Activated CD4-positive, alpha-beta memory T cell treated with anti-CD3 and anti-CD28 coated beads, Interleukin-2, amount 10 ng/mL, durations not matched to agents 7 days and 5 days (primary cell): ENCODE measurements at regions not wholly inside any gene's neighbourhood (a gene's known extent, or its start where the extent isn't known, plus 50 kb on each side); places are given as distances from the start of the nearest gene placed in this dataset.
"Not testable (repeated sequence)": the region's sequence is repeated elsewhere in the genome, so short reads cannot be mapped to it uniquely, and the experiment has no call there.

Experiments used
- CTCF ChIA-PET: fragments of 350-600 bp; sonication (Branson Sonifier 250); formaldehyde crosslinking; loops from one replicate; lab custom pipeline; 2021; ENCODE audit warnings: antibody characterized with exemption, inconsistent platforms; lab: Charles Lee
- POLR2A ChIA-PET: fragments of 350-600 bp; sonication (Branson Sonifier 250); formaldehyde crosslinking; loops from one replicate; lab custom pipeline; 2021; ENCODE audit warnings: antibody characterized with exemption; lab: Charles Lee
- DNase-seq: peaks from one replicate; pipeline ENCODE4 v3.0.0-alpha.2; 2020
- H3K27ac Mint-ChIP-seq: one replicate; pipeline ENCODE4 v1.8.0; 2021; ENCODE audit warnings: mild to moderate bottlenecking, mixed read lengths
- H3K27me3 Mint-ChIP-seq: one replicate; pipeline ENCODE4 v1.8.0; 2021; ENCODE audit warnings: mixed read lengths
- H3K36me3 Mint-ChIP-seq: one replicate; pipeline ENCODE4 v1.8.0; 2021; ENCODE audit warnings: low read depth, mixed read lengths
- H3K4me1 Mint-ChIP-seq: one replicate; pipeline ENCODE4 v1.8.0; 2021; ENCODE audit warnings: mixed read lengths
- H3K4me3 Mint-ChIP-seq: one replicate; pipeline ENCODE4 v1.8.0; 2021; ENCODE audit warnings: mild to moderate bottlenecking, mixed read lengths
- H3K9me3 Mint-ChIP-seq: one replicate; pipeline ENCODE4 v1.8.0; 2021; ENCODE audit warnings: mixed read lengths

GRCh38 chr20:22529150-22530019 is 55.0 kb downstream of the FOXA2 start:
- ChIA-PET CTCF (no interaction called here), POLR2A (no interaction called here)

DNA sequence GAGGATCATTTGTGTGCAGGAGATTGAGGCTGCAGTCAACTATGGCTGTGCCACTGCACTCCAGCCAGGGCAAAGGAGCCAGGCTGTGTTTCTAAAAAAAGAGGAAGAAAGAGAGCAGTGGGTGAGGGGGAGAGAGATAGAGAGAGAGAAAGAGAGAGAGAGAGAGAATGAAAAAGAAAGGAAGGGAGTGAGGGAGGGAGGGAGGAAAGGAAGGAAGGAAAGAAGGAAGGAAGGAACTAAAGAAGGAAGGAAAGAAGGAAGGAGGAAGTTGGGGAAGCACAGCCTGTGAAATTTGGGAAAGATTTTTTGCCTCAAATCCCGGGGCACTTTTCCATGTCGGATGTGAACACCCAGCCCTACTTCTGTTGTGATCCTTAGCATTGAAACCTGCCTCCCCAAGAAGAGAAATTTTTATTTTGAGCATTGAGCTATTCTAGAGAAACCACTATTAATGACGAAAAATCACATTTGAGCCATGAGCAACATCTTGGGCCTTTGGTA is 57.8 kb downstream of the FOXA2 start:
- no peaks in the 10 kb centered on the region for H3K27me3 Mint-ChIP-seq
- ChIA-PET CTCF (no interaction called here), POLR2A (no interaction called here)
- no peak for DNase-seq
- H3K4me1 Mint-ChIP-seq: no peaks in the 10 kb centered on the region
- no peaks in the 10 kb centered on the region for H3K36me3 Mint-ChIP-seq
- H3K9me3 Mint-ChIP-seq: peaks cover 14% of the 10 kb centered on the region
- no peak overlapping the region for H3K4me3 Mint-ChIP-seq
- no peak overlapping the region for H3K27ac Mint-ChIP-seq

More at GRCh38 chr20:22529150-22530019, 55.0 kb downstream of the FOXA2 start:
- no peak for DNase-seq
- H3K9me3 Mint-ChIP-seq: peaks cover 5% of the 10 kb centered on the region
- H3K27ac Mint-ChIP-seq: no peak overlapping the region
- no peaks in the 10 kb centered on the region for H3K36me3 Mint-ChIP-seq
- H3K4me3 Mint-ChIP-seq: no peak overlapping the region
- H3K4me1 Mint-ChIP-seq: no peaks in the 10 kb centered on the region
- no peaks in the 10 kb centered on the region for H3K27me3 Mint-ChIP-seq

DNA sequence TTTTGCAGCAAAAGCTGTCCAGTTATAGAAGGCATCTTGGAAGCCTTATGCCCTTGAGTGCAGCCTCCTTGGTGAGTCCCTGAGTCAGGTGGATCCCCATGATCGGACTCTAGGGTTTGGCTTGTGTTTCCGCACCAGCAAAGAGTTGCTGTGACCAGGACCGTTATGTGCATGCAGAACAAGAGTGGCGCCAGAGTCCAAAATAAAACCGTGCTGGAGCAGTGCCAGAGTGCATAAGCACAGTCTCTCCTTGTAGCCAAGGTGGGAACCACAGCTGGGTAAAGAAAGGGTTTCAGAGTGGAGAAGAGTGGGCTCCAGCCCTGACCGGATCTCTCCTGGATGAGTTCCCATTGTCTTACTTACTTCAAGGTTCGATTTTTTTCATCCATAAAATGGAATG is 58.6 kb downstream of the FOXA2 start:
- no peaks in the 10 kb centered on the region for H3K36me3 Mint-ChIP-seq
- DNase-seq: no peak
- H3K27ac Mint-ChIP-seq: no peak overlapping the region
- POLR2A ChIA-PET: no interaction called here
- no peak overlapping the region for H3K4me3 Mint-ChIP-seq
- peaks cover 11% of the 10 kb centered on the region for H3K9me3 Mint-ChIP-seq
- CTCF ChIA-PET: no interaction called here
- H3K27me3 Mint-ChIP-seq: no peaks in the 10 kb centered on the region
- no peaks in the 10 kb centered on the region for H3K4me1 Mint-ChIP-seq

DNA sequence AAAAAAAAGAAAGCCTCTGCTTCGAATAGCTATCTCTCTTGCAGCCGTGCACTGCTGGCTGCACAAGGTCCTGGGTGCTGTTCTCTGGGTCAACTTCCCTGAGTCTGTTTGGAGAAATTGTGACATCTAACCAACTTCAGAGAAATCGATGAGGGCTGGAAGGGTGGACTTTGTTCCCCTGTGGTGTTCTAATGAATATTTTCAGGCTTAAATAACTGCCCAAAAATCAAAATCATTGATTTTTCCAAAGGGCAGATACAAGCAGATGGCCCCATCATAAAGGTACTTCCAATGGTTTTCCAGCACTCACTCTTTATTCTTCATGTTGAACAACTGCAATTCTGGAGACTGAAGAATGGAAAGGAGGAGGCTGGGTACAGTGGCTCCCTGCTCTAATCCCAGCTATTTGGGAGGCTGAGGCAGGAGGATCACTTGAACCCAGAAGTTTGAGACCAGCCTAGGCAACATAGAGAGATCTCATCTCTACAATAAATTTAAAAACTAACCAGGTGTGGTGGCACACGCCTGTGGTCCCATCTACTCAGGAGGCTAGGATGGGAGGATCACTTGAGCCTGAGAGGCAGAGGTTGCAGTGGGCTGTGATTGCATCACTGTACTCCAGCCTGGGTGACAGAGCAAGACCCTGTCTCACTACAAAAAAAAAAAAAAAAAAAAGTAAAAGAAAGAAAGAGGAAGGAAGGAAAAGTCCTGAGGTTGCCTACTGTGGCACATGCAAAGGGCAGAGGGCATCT is 59.1 kb downstream of the FOXA2 start:
- DNase-seq: no peak
- ChIA-PET POLR2A (no interaction called here), CTCF (no interaction called here)
- Mint-ChIP-seq H3K36me3 (no peaks in the 10 kb centered on the region), H3K27me3 (no peaks in the 10 kb centered on the region), H3K4me3 (no peak overlapping the region), H3K4me1 (no peaks in the 10 kb centered on the region), H3K27ac (no peak overlapping the region), H3K9me3 (peaks cover 14% of the 10 kb centered on the region)

- no peak for DNase-seq
- peaks cover 14% of the 10 kb centered on the region for H3K9me3 Mint-ChIP-seq
- no peak overlapping the region for H3K27ac Mint-ChIP-seq
- H3K4me3 Mint-ChIP-seq: no peak overlapping the region
- ChIA-PET CTCF (no interaction called here), POLR2A (no interaction called here)
- H3K36me3 Mint-ChIP-seq: no peaks in the 10 kb centered on the region
- H3K4me1 Mint-ChIP-seq: no peaks in the 10 kb centered on the region
- no peaks in the 10 kb centered on the region for H3K27me3 Mint-ChIP-seq
These were observed 59.9 kb downstream of the FOXA2 start for GRCh38 chr20:22524393-22525015.

- Mint-ChIP-seq H3K4me1 (no peaks in the 10 kb centered on the region), H3K27ac (no peak overlapping the region), H3K36me3 (no peaks in the 10 kb centered on the region), H3K27me3 (no peaks in the 10 kb centered on the region), H3K9me3 (peaks cover 14% of the 10 kb centered on the region), H3K4me3 (no peak overlapping the region)
- no peak for DNase-seq
- CTCF ChIA-PET: no interaction called here
- POLR2A ChIA-PET: no interaction called here
These were observed 60.6 kb downstream of the FOXA2 start for GRCh38 chr20:22523499-22524392.

DNA sequence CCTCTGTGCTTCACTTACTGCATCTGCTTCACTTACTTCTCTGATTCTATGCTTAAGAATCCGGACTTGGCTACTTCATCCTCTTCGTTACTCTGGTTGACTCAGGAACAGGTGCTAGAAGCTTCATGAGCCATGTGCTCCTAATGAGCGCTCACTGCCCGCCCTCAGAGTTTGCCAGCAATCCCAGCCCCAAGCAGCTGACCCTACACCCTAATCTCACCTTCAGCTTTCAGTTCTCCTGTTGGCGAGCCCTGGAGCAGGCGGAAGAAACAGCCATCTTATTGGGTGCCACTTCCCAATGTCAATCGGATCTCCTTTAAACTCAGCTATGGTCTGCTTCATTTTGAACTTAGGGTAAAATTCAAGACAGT is 61.3 kb downstream of the FOXA2 start:
- Mint-ChIP-seq H3K27me3 (no peaks in the 10 kb centered on the region), H3K4me3 (no peak overlapping the region), H3K27ac (no peak overlapping the region), H3K36me3 (no peaks in the 10 kb centered on the region), H3K4me1 (no peaks in the 10 kb centered on the region), H3K9me3 (peaks cover 18% of the 10 kb centered on the region)
- POLR2A ChIA-PET: no interaction called here
- CTCF ChIA-PET: no interaction called here
- no peak for DNase-seq

GRCh38 chr20:22522701-22523100 is 61.7 kb downstream of the FOXA2 start:
- no peak overlapping the region for H3K4me3 Mint-ChIP-seq
- POLR2A ChIA-PET: no interaction called here
- H3K27me3 Mint-ChIP-seq: no peaks in the 10 kb centered on the region
- H3K36me3 Mint-ChIP-seq: no peaks in the 10 kb centered on the region
- H3K27ac Mint-ChIP-seq: no peak overlapping the region
- DNase-seq: no peak
- H3K4me1 Mint-ChIP-seq: no peaks in the 10 kb centered on the region
- CTCF ChIA-PET: no interaction called here
- peaks cover 18% of the 10 kb centered on the region for H3K9me3 Mint-ChIP-seq

GRCh38 chr20:22521940-22522339 is 62.4 kb downstream of the FOXA2 start:
- H3K27ac Mint-ChIP-seq, H3K36me3 Mint-ChIP-seq, H3K4me3 Mint-ChIP-seq, POLR2A ChIA-PET, H3K4me1 Mint-ChIP-seq, H3K27me3 Mint-ChIP-seq, CTCF ChIA-PET, DNase-seq: not testable (repeated sequence)
- peaks cover 18% of the 10 kb centered on the region for H3K9me3 Mint-ChIP-seq

- DNase-seq: no peak
- H3K4me1 Mint-ChIP-seq: no peaks in the 10 kb centered on the region
- no peak overlapping the region for H3K27ac Mint-ChIP-seq
- no peaks in the 10 kb centered on the region for H3K27me3 Mint-ChIP-seq
- H3K4me3 Mint-ChIP-seq: no peak overlapping the region
- H3K36me3 Mint-ChIP-seq: no peaks in the 10 kb centered on the region
- ChIA-PET CTCF (no interaction called here), POLR2A (no interaction called here)
- H3K9me3 Mint-ChIP-seq: peaks cover 18% of the 10 kb centered on the region
These were observed 64.0 kb downstream of the FOXA2 start for GRCh38 chr20:22520381-22520780.

DNA sequence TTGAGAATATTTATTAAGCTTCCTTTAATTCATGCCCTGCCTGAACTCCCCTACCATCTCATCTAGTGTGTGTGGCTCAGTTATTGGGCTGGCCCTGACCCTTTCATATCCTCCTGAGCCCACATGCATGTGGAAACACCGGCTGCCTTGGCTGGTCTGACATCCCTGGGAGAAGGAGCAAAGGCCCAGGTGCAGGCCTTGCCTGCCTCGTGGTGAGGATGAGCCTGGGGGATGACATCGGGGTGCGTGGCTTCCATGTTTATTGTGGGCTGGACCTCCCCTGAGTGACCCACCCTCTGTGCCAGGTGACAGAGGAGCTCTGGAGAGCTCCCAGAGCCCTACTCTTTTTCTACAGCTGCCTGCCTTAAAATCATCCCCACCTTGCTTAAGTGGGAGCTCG is 69.1 kb downstream of the FOXA2 start:
- Mint-ChIP-seq H3K27me3 (no peaks in the 10 kb centered on the region), H3K9me3 (peaks cover 6% of the 10 kb centered on the region), H3K4me3 (no peak overlapping the region), H3K4me1 (no peaks in the 10 kb centered on the region), H3K36me3 (no peaks in the 10 kb centered on the region), H3K27ac (no peak overlapping the region)
- ChIA-PET POLR2A (no interaction called here), CTCF (no interaction called here)
- DNase-seq: no peak

- POLR2A ChIA-PET: no interaction called here
- peaks cover 6% of the 10 kb centered on the region for H3K9me3 Mint-ChIP-seq
- CTCF ChIA-PET: no interaction called here
- no peak overlapping the region for H3K4me3 Mint-ChIP-seq
- H3K36me3 Mint-ChIP-seq: no peaks in the 10 kb centered on the region
- no peaks in the 10 kb centered on the region for H3K4me1 Mint-ChIP-seq
- DNase-seq: no peak
- no peaks in the 10 kb centered on the region for H3K27me3 Mint-ChIP-seq
- no peak overlapping the region for H3K27ac Mint-ChIP-seq
These were observed 70.8 kb downstream of the FOXA2 start for GRCh38 chr20:22513574-22513973.
